ENCODE measurements at regions not wholly inside any gene's neighbourhood (a gene's known extent, or its start where the extent isn't known, plus 50 kb on each side); places are given as distances from the start of the nearest gene placed in this dataset.

- no peak for FAIRE-seq
Observed at GRCh38 chr2:118312969-118313756, 224.9 kb downstream of the INSIG2 start.

- FAIRE-seq, result no peak
Observed at GRCh38 chr2:118310681-118311429, 222.6 kb downstream of the INSIG2 start.

GRCh38 chr2:118309946-118310680, 221.8 kb downstream of the INSIG2 start:
- FAIRE-seq, result no peak

GRCh38 chr2:118309257-118309945, 221.1 kb downstream of the INSIG2 start:
- no peak for FAIRE-seq

- FAIRE-seq, result no peak
Observed at GRCh38 chr2:118307864-118308263, 219.6 kb downstream of the INSIG2 start.

GRCh38 chr2:118301248-118301647, 213.0 kb downstream of the INSIG2 start:
- FAIRE-seq, result no peak

GRCh38 chr2:118300832-118301231, 212.6 kb downstream of the INSIG2 start:
- FAIRE-seq, result no peak

- no peak for FAIRE-seq
Observed at GRCh38 chr2:118296663-118297062, 208.4 kb downstream of the INSIG2 start.

- FAIRE-seq, result no peak
Observed at GRCh38 chr2:118295592-118296390, 207.5 kb downstream of the INSIG2 start.

GRCh38 chr2:118294063-118294462, 205.8 kb downstream of the INSIG2 start:
- FAIRE-seq, result no peak

- no peak for FAIRE-seq
Observed at GRCh38 chr2:118292991-118293390, 204.7 kb downstream of the INSIG2 start.

- FAIRE-seq, result no peak
Observed at GRCh38 chr2:118291251-118291880, 203.1 kb downstream of the INSIG2 start.

GRCh38 chr2:118290411-118291250, 202.4 kb downstream of the INSIG2 start:
- no peak for FAIRE-seq

GRCh38 chr2:118279005-118279404, 190.7 kb downstream of the INSIG2 start:
- FAIRE-seq, result no peak

GRCh38 chr2:118278046-118278445, 189.8 kb downstream of the INSIG2 start:
- FAIRE-seq, result no peak

- FAIRE-seq, result no peak
Observed at GRCh38 chr2:118274841-118275510, 186.7 kb downstream of the INSIG2 start.

- FAIRE-seq, result no peak
Observed at GRCh38 chr2:118272391-118272790, 184.1 kb downstream of the INSIG2 start.

- FAIRE-seq, result no peak
Observed at GRCh38 chr2:118269408-118270051, 181.3 kb downstream of the INSIG2 start.

- FAIRE-seq, result no peak
Observed at GRCh38 chr2:118268268-118268667, 180.0 kb downstream of the INSIG2 start.
